ENCODE measurements at regions not wholly inside any gene's neighbourhood (a gene's known extent, or its start where the extent isn't known, plus 50 kb on each side); places are given as distances from the start of the nearest gene placed in this dataset.

DNA sequence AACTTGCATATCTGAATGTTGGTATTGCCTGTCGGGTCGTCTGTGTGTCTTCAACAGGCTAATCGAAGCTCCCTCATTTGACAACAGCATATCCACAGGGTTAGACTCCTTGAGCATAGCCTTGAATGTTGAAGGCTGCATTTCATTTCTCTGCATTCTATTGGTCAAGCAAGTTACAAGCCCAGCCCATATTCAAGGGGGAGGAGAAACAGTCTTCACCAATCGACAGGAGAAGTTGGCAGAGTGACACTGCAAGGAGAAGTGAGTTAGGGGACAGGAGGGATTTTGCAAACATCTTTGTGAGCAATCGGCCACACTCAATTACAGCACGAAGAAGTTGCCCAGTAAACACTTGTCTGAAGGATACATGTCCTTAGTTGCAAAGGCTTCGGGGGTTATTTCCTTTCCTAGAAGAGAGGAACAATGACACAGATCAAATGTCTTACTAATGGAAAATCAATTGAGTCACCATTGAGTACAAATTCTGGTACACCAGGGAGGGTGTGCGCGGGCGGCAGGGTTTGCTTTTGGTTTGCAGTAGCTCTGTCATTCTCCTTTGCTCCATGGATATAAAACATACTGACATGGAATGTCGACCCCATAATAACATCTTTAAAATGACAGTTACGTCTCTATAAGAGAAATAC is 60.6 kb upstream of the NT5E start:
- POLR2A ChIA-PET = no interaction called here
- Histone ChIP-seq H3K27ac (ENCODE audit: insufficient read depth in 1 of 2, low read depth in 1 of 2, low read length in 2 of 2, poor library complexity in 1 of 2, severe bottlenecking in 2 of 2) (no peak overlapping the region), H3K4me1 (ENCODE audit: control extremely low read depth in 1 of 4, control insufficient read depth in 4 of 4, insufficient read depth in 4 of 4, low read length in 3 of 4) (no peaks in the 10 kb centered on the region), H3K9me3 (ENCODE audit: control extremely low read depth in 1 of 5, control insufficient read depth in 4 of 5, insufficient read depth in 2 of 5, low read depth in 1 of 5, low read length in 4 of 5) (no peaks in the 10 kb centered on the region), H3K4me3 (ENCODE audit: control insufficient read depth in 1 of 7, extremely low read depth in 1 of 7, insufficient read depth in 4 of 7, low read depth in 2 of 7, low read length in 6 of 7) (no peak overlapping the region), H3K27me3 (replicated peaks in 2 of 5; ENCODE audit: control insufficient read depth in 4 of 5, insufficient read depth in 5 of 5, low read length in 4 of 5) (peaks cover 0 to 11% (median 0%) of the 10 kb centered on the region in 5 experiments), H3K36me3 (ENCODE audit: control insufficient read depth in 4 of 4, insufficient read depth in 4 of 4, low read length in 3 of 4) (no peaks in the 10 kb centered on the region)
- no peak for DNase-seq
- WGBS (ENCODE audit: insufficient coverage) = 96% methylated on average over 10 of the region's 12 CpGs
- CTCF ChIA-PET = no interaction called here

DNA sequence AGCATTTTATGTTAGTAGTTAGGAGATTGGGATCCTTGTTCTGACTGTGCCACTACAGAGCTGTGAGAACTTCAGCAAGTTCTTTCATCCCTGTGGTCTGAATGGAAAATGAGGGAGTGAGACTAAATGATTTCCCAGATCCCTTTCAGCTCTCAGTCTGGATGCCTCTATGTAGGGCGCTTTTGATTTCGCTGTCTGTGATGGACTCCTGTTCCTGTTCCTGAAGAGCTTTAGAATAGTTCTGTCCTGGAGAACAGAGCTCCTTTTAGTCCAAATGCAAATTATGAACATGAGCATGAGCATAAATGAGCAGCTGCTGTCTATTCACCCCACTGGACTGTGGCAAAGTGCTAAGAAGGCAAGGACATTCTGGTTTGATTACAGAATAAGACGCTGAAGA is 61.4 kb upstream of the NT5E start:
- ChIA-PET POLR2A (no interaction called here), CTCF (no interaction called here)
- Histone ChIP-seq H3K27ac (ENCODE audit: insufficient read depth in 1 of 2, low read depth in 1 of 2, low read length in 2 of 2, poor library complexity in 1 of 2, severe bottlenecking in 2 of 2) (no peak overlapping the region), H3K36me3 (ENCODE audit: control insufficient read depth in 4 of 4, insufficient read depth in 4 of 4, low read length in 3 of 4) (no peaks in the 10 kb centered on the region), H3K4me3 (ENCODE audit: control insufficient read depth in 1 of 7, extremely low read depth in 1 of 7, insufficient read depth in 4 of 7, low read depth in 2 of 7, low read length in 6 of 7) (no peak overlapping the region), H3K27me3 (replicated peaks in 2 of 5; ENCODE audit: control insufficient read depth in 4 of 5, insufficient read depth in 5 of 5, low read length in 4 of 5) (peaks cover 0 to 11% (median 0%) of the 10 kb centered on the region in 5 experiments), H3K9me3 (ENCODE audit: control extremely low read depth in 1 of 5, control insufficient read depth in 4 of 5, insufficient read depth in 2 of 5, low read depth in 1 of 5, low read length in 4 of 5) (no peaks in the 10 kb centered on the region), H3K4me1 (ENCODE audit: control extremely low read depth in 1 of 4, control insufficient read depth in 4 of 4, insufficient read depth in 4 of 4, low read length in 3 of 4) (no peaks in the 10 kb centered on the region)
- no peak for DNase-seq
- WGBS (ENCODE audit: insufficient coverage) = 100% methylated on average over 3 of the region's 3 CpGs

DNA sequence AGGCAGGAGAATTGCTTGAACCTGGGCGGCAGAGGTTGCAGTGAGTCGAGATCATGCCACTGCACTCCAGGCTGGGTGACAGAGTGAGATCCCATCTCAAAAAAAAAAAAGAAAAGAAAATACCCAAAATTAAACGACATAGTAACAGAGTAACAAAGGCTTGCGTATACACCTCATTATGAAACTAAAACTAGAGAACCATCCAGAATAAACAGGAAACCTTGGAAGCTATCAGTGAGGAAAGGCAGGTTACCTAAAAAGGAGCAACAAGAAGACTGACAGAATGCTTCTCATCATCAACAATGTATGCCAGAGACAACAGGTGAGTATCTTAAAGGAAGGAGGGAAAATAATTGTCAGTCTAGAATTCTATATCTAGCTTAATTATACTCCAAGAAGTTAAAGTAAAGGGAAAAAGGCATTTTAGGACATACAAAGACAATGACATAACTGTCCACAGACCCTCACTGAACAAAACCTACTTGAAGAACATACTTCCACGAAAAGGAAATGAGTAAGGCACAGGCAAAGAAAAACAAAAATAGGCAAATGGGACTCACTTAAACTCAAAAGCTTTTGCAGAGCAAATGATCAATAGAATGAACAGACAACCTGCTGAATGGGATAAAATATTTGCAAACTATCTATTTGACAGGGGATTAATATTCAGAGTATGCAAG is 64.1 kb upstream of the NT5E start:
- H3K36me3 ChIP-seq (ENCODE audit: control insufficient read depth in 4 of 4, insufficient read depth in 4 of 4, low read length in 3 of 4) = no peaks in the 10 kb centered on the region
- POLR2A ChIA-PET = no interaction called here
- no peak for DNase-seq
- H3K27ac ChIP-seq (ENCODE audit: insufficient read depth in 1 of 2, low read depth in 1 of 2, low read length in 2 of 2, poor library complexity in 1 of 2, severe bottlenecking in 2 of 2) = no peak overlapping the region
- H3K27me3 ChIP-seq (replicated peaks in 2 of 5; ENCODE audit: control insufficient read depth in 4 of 5, insufficient read depth in 5 of 5, low read length in 4 of 5) = peaks cover 0 to 11% (median 0%) of the 10 kb centered on the region in 5 experiments
- no peaks in the 10 kb centered on the region for H3K4me1 ChIP-seq (ENCODE audit: control extremely low read depth in 1 of 4, control insufficient read depth in 4 of 4, insufficient read depth in 4 of 4, low read length in 3 of 4)
- WGBS (ENCODE audit: insufficient coverage) = 100% methylated on average over 2 of the region's 5 CpGs
- CTCF ChIA-PET = no interaction called here
- H3K4me3 ChIP-seq (ENCODE audit: control insufficient read depth in 1 of 7, extremely low read depth in 1 of 7, insufficient read depth in 4 of 7, low read depth in 2 of 7, low read length in 6 of 7) = no peak overlapping the region
- no peaks in the 10 kb centered on the region for H3K9me3 ChIP-seq (ENCODE audit: control extremely low read depth in 1 of 5, control insufficient read depth in 4 of 5, insufficient read depth in 2 of 5, low read depth in 1 of 5, low read length in 4 of 5)

GRCh38 chr6:85383042-85383441 is 66.8 kb upstream of the NT5E start:
- Histone ChIP-seq H3K4me3 (ENCODE audit: control insufficient read depth in 1 of 7, extremely low read depth in 1 of 7, insufficient read depth in 4 of 7, low read depth in 2 of 7, low read length in 6 of 7) (no peak overlapping the region), H3K27ac (ENCODE audit: insufficient read depth in 1 of 2, low read depth in 1 of 2, low read length in 2 of 2, poor library complexity in 1 of 2, severe bottlenecking in 2 of 2) (no peak overlapping the region), H3K9me3 (ENCODE audit: control extremely low read depth in 1 of 5, control insufficient read depth in 4 of 5, insufficient read depth in 2 of 5, low read depth in 1 of 5, low read length in 4 of 5) (no peaks in the 10 kb centered on the region), H3K27me3 (replicated peaks in 2 of 5; ENCODE audit: control insufficient read depth in 4 of 5, insufficient read depth in 5 of 5, low read length in 4 of 5) (peaks cover 0 to 5% (median 0%) of the 10 kb centered on the region in 5 experiments), H3K4me1 (ENCODE audit: control extremely low read depth in 1 of 4, control insufficient read depth in 4 of 4, insufficient read depth in 4 of 4, low read length in 3 of 4) (no peaks in the 10 kb centered on the region), H3K36me3 (ENCODE audit: control insufficient read depth in 4 of 4, insufficient read depth in 4 of 4, low read length in 3 of 4) (no peaks in the 10 kb centered on the region)
- ChIA-PET CTCF (no interaction called here), POLR2A (interaction anchor here (0.6 kb wide), 1 partner anchor 12 kb away, joined by 3 read pairs; no protein-coding TSS in a partner anchor)
- DNase-seq = no peak
- 67% methylated on average over 3 of the region's 6 CpGs for WGBS (ENCODE audit: insufficient coverage)

DNA sequence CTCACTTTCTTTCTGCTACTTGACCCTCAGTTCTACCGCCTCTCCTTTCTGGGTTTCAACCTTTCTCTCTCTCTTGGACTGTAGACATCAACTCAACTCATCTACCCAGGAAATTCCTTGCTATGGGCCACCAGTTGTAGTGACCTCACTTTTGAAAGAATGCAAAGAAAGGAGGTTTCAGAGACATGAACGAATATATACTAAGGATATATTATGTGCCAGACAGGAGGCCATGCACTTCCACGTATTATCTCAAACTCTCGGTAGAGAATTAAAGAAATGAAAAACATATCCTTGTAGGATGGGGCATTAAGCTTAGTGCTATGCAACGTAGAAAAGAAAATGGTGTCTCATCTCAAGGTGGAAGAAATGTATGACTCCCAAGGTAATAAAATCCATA is 67.3 kb upstream of the NT5E start:
- H3K36me3 ChIP-seq (ENCODE audit: control insufficient read depth in 4 of 4, insufficient read depth in 4 of 4, low read length in 3 of 4) = no peaks in the 10 kb centered on the region
- H3K4me3 ChIP-seq (ENCODE audit: control insufficient read depth in 1 of 7, extremely low read depth in 1 of 7, insufficient read depth in 4 of 7, low read depth in 2 of 7, low read length in 6 of 7) = no peak overlapping the region
- 100% methylated on average over 5 of the region's 5 CpGs for WGBS (ENCODE audit: insufficient coverage)
- DNase-seq = no peak
- H3K27ac ChIP-seq (ENCODE audit: insufficient read depth in 1 of 2, low read depth in 1 of 2, low read length in 2 of 2, poor library complexity in 1 of 2, severe bottlenecking in 2 of 2) = no peak overlapping the region
- H3K9me3 ChIP-seq (ENCODE audit: control extremely low read depth in 1 of 5, control insufficient read depth in 4 of 5, insufficient read depth in 2 of 5, low read depth in 1 of 5, low read length in 4 of 5) = peaks cover 0 to 2% (median 0%) of the 10 kb centered on the region in 5 experiments
- H3K4me1 ChIP-seq (ENCODE audit: control extremely low read depth in 1 of 4, control insufficient read depth in 4 of 4, insufficient read depth in 4 of 4, low read length in 3 of 4) = no peaks in the 10 kb centered on the region
- ChIA-PET POLR2A (interaction anchor here (0.6 kb wide), 1 partner anchor 12 kb away, joined by 3 read pairs; no protein-coding TSS in a partner anchor), CTCF (no interaction called here)
- H3K27me3 ChIP-seq (replicated peaks in 2 of 5; ENCODE audit: control insufficient read depth in 4 of 5, insufficient read depth in 5 of 5, low read length in 4 of 5) = no peaks in the 10 kb centered on the region

DNA sequence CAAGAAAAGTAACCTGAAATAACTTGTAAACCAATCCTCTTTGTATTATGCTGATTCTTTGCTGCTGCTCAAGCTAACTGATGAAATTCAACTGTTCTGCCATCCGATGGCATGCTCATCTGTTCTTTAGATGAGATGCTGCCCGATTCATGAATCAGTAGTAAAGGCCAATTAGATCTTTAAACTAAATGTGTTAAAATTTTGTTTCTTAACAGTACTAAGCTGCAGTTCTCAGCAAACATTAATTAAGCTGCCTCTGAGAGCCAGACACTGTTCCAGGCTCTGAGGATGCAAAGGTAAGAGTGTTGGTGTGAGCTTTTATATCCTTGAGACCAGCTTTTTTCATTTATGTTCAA is 77.0 kb upstream of the NT5E start:
- H3K9me3 ChIP-seq (ENCODE audit: control extremely low read depth in 1 of 5, control insufficient read depth in 4 of 5, insufficient read depth in 2 of 5, low read depth in 1 of 5, low read length in 4 of 5) = peaks cover 0 to 2% (median 0%) of the 10 kb centered on the region in 5 experiments
- WGBS (ENCODE audit: insufficient coverage) = 0% methylated on average over 1 of the region's 2 CpGs
- no peak overlapping the region for H3K4me3 ChIP-seq (ENCODE audit: control insufficient read depth in 1 of 7, extremely low read depth in 1 of 7, insufficient read depth in 4 of 7, low read depth in 2 of 7, low read length in 6 of 7)
- no peaks in the 10 kb centered on the region for H3K27me3 ChIP-seq (replicated peaks in 2 of 5; ENCODE audit: control insufficient read depth in 4 of 5, insufficient read depth in 5 of 5, low read length in 4 of 5)
- H3K4me1 ChIP-seq (ENCODE audit: control extremely low read depth in 1 of 4, control insufficient read depth in 4 of 4, insufficient read depth in 4 of 4, low read length in 3 of 4) = no peaks in the 10 kb centered on the region
- CTCF ChIA-PET = interaction anchor here (1.0 to 1.6 kb wide), 2 partner anchors 105 to 111 kb away, joined by 3 to 6 read pairs; no protein-coding TSS in a partner anchor
- DNase-seq = no peak
- H3K27ac ChIP-seq (ENCODE audit: insufficient read depth in 1 of 2, low read depth in 1 of 2, low read length in 2 of 2, poor library complexity in 1 of 2, severe bottlenecking in 2 of 2) = no peak overlapping the region
- POLR2A ChIA-PET = no interaction called here
- no peaks in the 10 kb centered on the region for H3K36me3 ChIP-seq (ENCODE audit: control insufficient read depth in 4 of 4, insufficient read depth in 4 of 4, low read length in 3 of 4)

- Histone ChIP-seq H3K9me3 (ENCODE audit: control extremely low read depth in 1 of 5, control insufficient read depth in 4 of 5, insufficient read depth in 2 of 5, low read depth in 1 of 5, low read length in 4 of 5) (no peaks in the 10 kb centered on the region), H3K27me3 (replicated peaks in 2 of 5; ENCODE audit: control insufficient read depth in 4 of 5, insufficient read depth in 5 of 5, low read length in 4 of 5) (no peaks in the 10 kb centered on the region), H3K36me3 (ENCODE audit: control insufficient read depth in 4 of 4, insufficient read depth in 4 of 4, low read length in 3 of 4) (no peaks in the 10 kb centered on the region), H3K4me1 (ENCODE audit: control extremely low read depth in 1 of 4, control insufficient read depth in 4 of 4, insufficient read depth in 4 of 4, low read length in 3 of 4) (no peaks in the 10 kb centered on the region), H3K4me3 (ENCODE audit: control insufficient read depth in 1 of 7, extremely low read depth in 1 of 7, insufficient read depth in 4 of 7, low read depth in 2 of 7, low read length in 6 of 7) (no peak overlapping the region), H3K27ac (ENCODE audit: insufficient read depth in 1 of 2, low read depth in 1 of 2, low read length in 2 of 2, poor library complexity in 1 of 2, severe bottlenecking in 2 of 2) (no peak overlapping the region)
- DNase-seq = no peak
- ChIA-PET POLR2A (no interaction called here), CTCF (interaction anchor here (1.0 to 1.6 kb wide), 2 partner anchors 105 to 112 kb away, joined by 3 to 6 read pairs; no protein-coding TSS in a partner anchor)
- WGBS (ENCODE audit: insufficient coverage) = 90% methylated on average over 7 of the region's 9 CpGs
Measured at GRCh38 chr6:85372188-85372914, 77.5 kb upstream of the NT5E start.

All from common myeloid progenitor, CD34-positive (primary cell).